HEK293 (cell line): ENCODE measurements at regions not wholly inside any gene's neighbourhood (a gene's known extent, or its start where the extent isn't known, plus 50 kb on each side); places are given as distances from the start of the nearest gene placed in this dataset.

Experiments
- CTCF ChIA-PET: fragments of 350-600 bp; formaldehyde crosslinking; extraction: SDS; loops from one replicate; lab custom pipeline; 2021; ENCODE audit warnings: antibody characterized with exemption; lab: Yijun Ruan, JAX
- POLR2A ChIA-PET: fragments of 300-600 bp; formaldehyde crosslinking; extraction: SDS; loops from one replicate; lab custom pipeline; 2020; ENCODE audit warnings: antibody characterized with exemption, inconsistent platforms; lab: Yijun Ruan, JAX
- H3K27ac ChIP-seq: fragments of 200-500 bp; sonication (Bioruptor generic); 2 replicates; pipeline ENCODE4 v1.5.1; 2014; ENCODE audit warnings: low read depth, low read length, control low read depth, inconsistent platforms; ENCODE audit errors: extremely low read depth
- H3K36me3 ChIP-seq, 2 experiments: fragments of 200-500 bp in 1 of 2; sonication (Bioruptor generic) in 1 of 2; 1 replicate in 1 of 2; 2 replicates in 1 of 2; pipeline ENCODE4 v1.5.1; 2014 to 2017; ENCODE audit warnings: inconsistent platforms in 2 of 2, low read length in 2 of 2; ENCODE audit not compliant: control insufficient read depth in 2 of 2, insufficient read depth in 1 of 2
- H3K4me1 ChIP-seq: fragments of 200-500 bp; sonication (Bioruptor generic); 2 replicates; pipeline ENCODE4 v1.5.1; 2014; ENCODE audit warnings: mild to moderate bottlenecking, low read length, inconsistent platforms; ENCODE audit not compliant: control insufficient read depth, insufficient read depth
- H3K4me3 ChIP-seq: 2 replicates; pipeline ENCODE4 v1.5.1; 2011; ENCODE audit warnings: low read depth, mild to moderate bottlenecking, control low read depth, low read length, moderate library complexity
- H3K9me3 ChIP-seq: fragments of 200-500 bp; sonication (Bioruptor generic); 2 replicates; pipeline ENCODE4 v1.5.1; 2014; ENCODE audit warnings: low read depth, low read length, inconsistent platforms; ENCODE audit not compliant: control insufficient read depth, insufficient read depth
- SALL2 ChIP-seq: fragments of 450-650 bp; formaldehyde crosslinking; IDR thresholded peaks from 2 replicates; pipeline ENCODE4 v1.5.0; 2017; ENCODE audit warnings: missing biosample characterization, mild to moderate bottlenecking, missing genetic modification characterization, borderline replicate concordance
- SP7 ChIP-seq: fragments of 450-650 bp; formaldehyde crosslinking; IDR thresholded peaks from 2 replicates; pipeline ENCODE4 v1.5.1; 2016; ENCODE audit warnings: missing biosample characterization, missing genetic modification characterization
- YY2 ChIP-seq: fragments of 450-650 bp; formaldehyde crosslinking; IDR thresholded peaks from 2 replicates; pipeline ENCODE4 v1.5.1; 2016; ENCODE audit warnings: missing biosample characterization, missing genetic modification characterization
- ZBTB17 ChIP-seq: fragments of 450-650 bp; formaldehyde crosslinking; IDR thresholded peaks from 2 replicates; pipeline ENCODE4 v1.5.1; 2016; ENCODE audit warnings: missing biosample characterization, missing genetic modification characterization
- ZBTB44 ChIP-seq: fragments of 450-650 bp; IDR thresholded peaks from 2 replicates; pipeline ENCODE4 v1.5.1; 2018; ENCODE audit warnings: missing biosample characterization, mild to moderate bottlenecking, missing genetic modification characterization
- ZFP3 ChIP-seq: fragments of 450-650 bp; formaldehyde crosslinking; IDR thresholded peaks from 2 replicates; pipeline ENCODE4 v1.5.1; 2016; ENCODE audit warnings: low read depth, missing biosample characterization, missing genetic modification characterization
- ZIC2 ChIP-seq: fragments of 450-650 bp; formaldehyde crosslinking; IDR thresholded peaks from 2 replicates; pipeline ENCODE4 v1.5.1; 2016; ENCODE audit warnings: missing biosample characterization, missing genetic modification characterization
- ZNF112 ChIP-seq: fragments of 450-650 bp; formaldehyde crosslinking; IDR thresholded peaks from 2 replicates; pipeline ENCODE4 v1.5.0; 2017; ENCODE audit warnings: missing biosample characterization, missing genetic modification characterization
- ZNF214 ChIP-seq: fragments of 450-650 bp; formaldehyde crosslinking; IDR thresholded peaks from 2 replicates; pipeline ENCODE4 v1.5.1; 2017; ENCODE audit warnings: missing biosample characterization, mild to moderate bottlenecking, missing genetic modification characterization, borderline replicate concordance
- ZNF23 ChIP-seq: fragments of 450-650 bp; formaldehyde crosslinking; IDR thresholded peaks from 2 replicates; pipeline ENCODE4 v1.5.1; 2016; ENCODE audit warnings: missing biosample characterization, missing genetic modification characterization, borderline replicate concordance
- ZNF248 ChIP-seq: fragments of 450-650 bp; formaldehyde crosslinking; IDR thresholded peaks from 2 replicates; pipeline ENCODE4 v1.5.1; 2017; ENCODE audit warnings: missing biosample characterization, missing genetic modification characterization
- ZNF274 ChIP-seq, 2 experiments: fragments of 200-500 bp in 1 of 2; fragments of 450-650 bp in 1 of 2; sonication (Bioruptor generic) in 1 of 2; formaldehyde crosslinking in 1 of 2; IDR thresholded peaks; 2 replicates each; pipeline versions ENCODE4 v1.5.1 to v1.6.1; 2014 to 2016; ENCODE audit warnings: borderline replicate concordance in 1 of 2, inconsistent platforms in 1 of 2, low read length in 1 of 2, missing biosample characterization in 1 of 2, missing genetic modification characterization in 1 of 2
- ZNF280D ChIP-seq: fragments of 450-650 bp; formaldehyde crosslinking; IDR thresholded peaks from 2 replicates; pipeline ENCODE4 v1.5.1; 2016; ENCODE audit warnings: missing biosample characterization, missing genetic modification characterization
- ZNF341 ChIP-seq: fragments of 450-650 bp; formaldehyde crosslinking; IDR thresholded peaks from 2 replicates; pipeline ENCODE4; 2016; ENCODE audit warnings: low read depth, missing biosample characterization, missing genetic modification characterization
- ZNF596 ChIP-seq: fragments of 450-650 bp; IDR thresholded peaks from 2 replicates; pipeline ENCODE4 v1.5.0; 2018; ENCODE audit warnings: missing biosample characterization, mild to moderate bottlenecking, missing genetic modification characterization, moderate library complexity
- ZNF777 ChIP-seq: fragments of 450-650 bp; formaldehyde crosslinking; IDR thresholded peaks from 2 replicates; pipeline ENCODE4 v1.5.1; 2017; ENCODE audit warnings: missing biosample characterization, missing genetic modification characterization, borderline replicate concordance
- ZNF785 ChIP-seq: fragments of 450-650 bp; formaldehyde crosslinking; IDR thresholded peaks from 2 replicates; pipeline ENCODE4 v1.5.1; 2016; ENCODE audit warnings: missing biosample characterization, missing genetic modification characterization
- TF ChIP-seq, protein P1 (sequence below): fragments of 450-650 bp; formaldehyde crosslinking; IDR thresholded peaks from 2 replicates; pipeline ENCODE4 v1.5.1; 2017; ENCODE audit warnings: missing biosample characterization, missing genetic modification characterization
- TF ChIP-seq, protein P2 (sequence below): fragments of 450-650 bp; formaldehyde crosslinking; IDR thresholded peaks from 2 replicates; pipeline ENCODE4 v1.5.1; 2016; ENCODE audit warnings: missing biosample characterization, missing genetic modification characterization

DNA sequence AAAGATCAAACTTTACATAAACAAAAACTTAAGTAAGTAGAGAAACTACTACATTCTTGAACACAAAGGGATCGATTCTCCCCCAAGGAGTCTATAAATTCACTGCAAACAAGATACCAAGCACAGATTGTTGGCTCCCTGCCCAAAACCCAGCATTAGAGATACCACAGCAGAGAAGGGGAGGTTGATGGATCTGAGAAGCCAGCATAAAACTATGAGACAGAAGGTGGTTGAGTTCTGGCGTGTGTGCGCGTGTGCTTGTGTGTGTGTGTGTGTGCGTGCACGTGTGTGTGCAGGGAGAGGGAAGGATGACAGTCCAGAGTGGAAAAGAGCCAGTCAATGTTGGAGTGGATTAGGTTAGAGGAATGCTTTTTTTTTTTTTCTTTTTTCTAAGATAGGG, 143.2 kb upstream of the PRR20G start (continued):
- TF ChIP-seq YY2 (tag by site-specific recombination) = no peak
- TF ChIP-seq ZFP3 = no peak
- TF ChIP-seq ZNF777 (tag by site-specific recombination) = no peak
- no peak for TF ChIP-seq ZNF341 (tag by site-specific recombination)
- TF ChIP-seq SP7 = 0 out of 2 replicates have a peak, but pooled peaks have one; percentile 18
- TF ChIP-seq ZNF112 (tag by site-specific recombination) = 0 out of 2 replicates have a peak, but pooled peaks have one; percentile 27

GRCh38 chr3:127428344-127428997, 140.6 kb upstream of the PRR20G start:
- TF ChIP-seq ZNF596 = no peak
- TF ChIP-seq, protein P1, sequence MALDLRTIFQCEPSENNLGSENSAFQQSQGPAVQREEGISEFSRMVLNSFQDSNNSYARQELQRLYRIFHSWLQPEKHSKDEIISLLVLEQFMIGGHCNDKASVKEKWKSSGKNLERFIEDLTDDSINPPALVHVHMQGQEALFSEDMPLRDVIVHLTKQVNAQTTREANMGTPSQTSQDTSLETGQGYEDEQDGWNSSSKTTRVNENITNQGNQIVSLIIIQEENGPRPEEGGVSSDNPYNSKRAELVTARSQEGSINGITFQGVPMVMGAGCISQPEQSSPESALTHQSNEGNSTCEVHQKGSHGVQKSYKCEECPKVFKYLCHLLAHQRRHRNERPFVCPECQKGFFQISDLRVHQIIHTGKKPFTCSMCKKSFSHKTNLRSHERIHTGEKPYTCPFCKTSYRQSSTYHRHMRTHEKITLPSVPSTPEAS = no peak
- TF ChIP-seq ZNF274 (IDR thresholded peaks at IDR 0.05; ENCODE audit: low read length) = no peak
- no peak for TF ChIP-seq ZNF274 (tag by site-specific recombination; IDR thresholded peaks at IDR 0.05; ENCODE audit: borderline replicate concordance)
- TF ChIP-seq ZIC2 (tag by site-specific recombination) = peak; percentile 19; the same call in 1 of the 2 replicates
- no peak for TF ChIP-seq ZNF248 (tag by site-specific recombination)
- TF ChIP-seq ZNF280D (tag by site-specific recombination) = no peak
- no peak for TF ChIP-seq ZBTB44 (tag by site-specific recombination)
- no peak for TF ChIP-seq SALL2 (tag by site-specific recombination)
- TF ChIP-seq ZFP3 = no peak
- TF ChIP-seq, protein P2, sequence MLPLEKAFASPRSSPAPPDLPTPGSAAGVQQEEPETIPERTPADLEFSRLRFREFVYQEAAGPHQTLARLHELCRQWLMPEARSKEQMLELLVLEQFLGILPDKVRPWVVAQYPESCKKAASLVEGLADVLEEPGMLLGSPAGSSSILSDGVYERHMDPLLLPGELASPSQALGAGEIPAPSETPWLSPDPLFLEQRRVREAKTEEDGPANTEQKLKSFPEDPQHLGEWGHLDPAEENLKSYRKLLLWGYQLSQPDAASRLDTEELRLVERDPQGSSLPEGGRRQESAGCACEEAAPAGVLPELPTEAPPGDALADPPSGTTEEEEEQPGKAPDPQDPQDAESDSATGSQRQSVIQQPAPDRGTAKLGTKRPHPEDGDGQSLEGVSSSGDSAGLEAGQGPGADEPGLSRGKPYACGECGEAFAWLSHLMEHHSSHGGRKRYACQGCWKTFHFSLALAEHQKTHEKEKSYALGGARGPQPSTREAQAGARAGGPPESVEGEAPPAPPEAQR (tag by site-specific recombination) = no peak
- TF ChIP-seq ZNF23 (tag by site-specific recombination) = no peak
- TF ChIP-seq ZNF341 (tag by site-specific recombination) = peak; percentile 91
- TF ChIP-seq ZNF785 (tag by site-specific recombination) = no peak
- TF ChIP-seq ZBTB17 (tag by site-specific recombination) = no peak
- TF ChIP-seq ZNF214 (tag by site-specific recombination) = no peak
- H3K4me3 ChIP-seq = no peak overlapping the region
- H3K9me3 ChIP-seq = no peaks in the 10 kb centered on the region
- POLR2A ChIA-PET = no interaction called here
- H3K4me1 ChIP-seq = 0 out of 2 replicates have a peak, but pooled peaks cover 3% of the 10 kb centered on the region
- H3K27ac ChIP-seq = no peak overlapping the region
- CTCF ChIA-PET = no interaction called here
- H3K36me3 ChIP-seq = no peaks in the 10 kb centered on the region
